ENCODE measurements at regions not wholly inside any gene's neighbourhood (a gene's known extent, or its start where the extent isn't known, plus 50 kb on each side); places are given as distances from the start of the nearest gene placed in this dataset.

DNA sequence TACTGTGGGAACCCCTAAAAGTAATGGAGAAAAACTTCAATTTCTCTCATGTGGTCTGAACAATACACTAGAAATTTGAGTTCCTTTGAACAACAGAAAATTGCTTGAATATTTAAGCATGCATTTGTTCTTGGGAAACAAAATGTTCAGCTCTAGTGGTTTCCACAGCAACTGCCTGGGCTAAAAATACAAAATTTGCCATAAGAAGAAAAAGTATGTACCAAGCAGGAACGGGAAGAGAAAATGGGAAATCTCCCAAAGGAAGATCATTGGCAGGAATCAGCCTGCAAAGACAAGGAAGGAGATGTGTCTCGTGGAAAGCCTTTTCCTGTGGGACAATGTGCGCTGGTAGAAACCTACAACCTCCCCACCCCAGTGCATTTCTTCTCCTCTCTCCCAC is 119.0 kb upstream of the DPT start:
- no peak for DNase-seq
- intact Hi-C loops (cut with DNase I; ENCODE audit: low total_unique reads) = no loop called here
- no peaks in the 10 kb centered on the region for H3K36me3 ChIP-seq (ENCODE audit: low read depth, missing control alignments)
- no peaks in the 10 kb centered on the region for H3K27me3 ChIP-seq
- 47 to 49% methylated on average over 3 of the region's 3 CpGs for WGBS, 2 donors
- TF ChIP-seq POLR2A (IDR thresholded peaks at IDR 0.05) = no peak
- TF ChIP-seq, protein P1, sequence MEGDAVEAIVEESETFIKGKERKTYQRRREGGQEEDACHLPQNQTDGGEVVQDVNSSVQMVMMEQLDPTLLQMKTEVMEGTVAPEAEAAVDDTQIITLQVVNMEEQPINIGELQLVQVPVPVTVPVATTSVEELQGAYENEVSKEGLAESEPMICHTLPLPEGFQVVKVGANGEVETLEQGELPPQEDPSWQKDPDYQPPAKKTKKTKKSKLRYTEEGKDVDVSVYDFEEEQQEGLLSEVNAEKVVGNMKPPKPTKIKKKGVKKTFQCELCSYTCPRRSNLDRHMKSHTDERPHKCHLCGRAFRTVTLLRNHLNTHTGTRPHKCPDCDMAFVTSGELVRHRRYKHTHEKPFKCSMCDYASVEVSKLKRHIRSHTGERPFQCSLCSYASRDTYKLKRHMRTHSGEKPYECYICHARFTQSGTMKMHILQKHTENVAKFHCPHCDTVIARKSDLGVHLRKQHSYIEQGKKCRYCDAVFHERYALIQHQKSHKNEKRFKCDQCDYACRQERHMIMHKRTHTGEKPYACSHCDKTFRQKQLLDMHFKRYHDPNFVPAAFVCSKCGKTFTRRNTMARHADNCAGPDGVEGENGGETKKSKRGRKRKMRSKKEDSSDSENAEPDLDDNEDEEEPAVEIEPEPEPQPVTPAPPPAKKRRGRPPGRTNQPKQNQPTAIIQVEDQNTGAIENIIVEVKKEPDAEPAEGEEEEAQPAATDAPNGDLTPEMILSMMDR (IDR thresholded peaks at IDR 0.05) = no peak
- no peak overlapping the region for H3K4me3 ChIP-seq
- H3K4me1 ChIP-seq = no peaks in the 10 kb centered on the region
- H3K27ac ChIP-seq = no peak overlapping the region
- no peaks in the 10 kb centered on the region for H3K9me3 ChIP-seq

DNA sequence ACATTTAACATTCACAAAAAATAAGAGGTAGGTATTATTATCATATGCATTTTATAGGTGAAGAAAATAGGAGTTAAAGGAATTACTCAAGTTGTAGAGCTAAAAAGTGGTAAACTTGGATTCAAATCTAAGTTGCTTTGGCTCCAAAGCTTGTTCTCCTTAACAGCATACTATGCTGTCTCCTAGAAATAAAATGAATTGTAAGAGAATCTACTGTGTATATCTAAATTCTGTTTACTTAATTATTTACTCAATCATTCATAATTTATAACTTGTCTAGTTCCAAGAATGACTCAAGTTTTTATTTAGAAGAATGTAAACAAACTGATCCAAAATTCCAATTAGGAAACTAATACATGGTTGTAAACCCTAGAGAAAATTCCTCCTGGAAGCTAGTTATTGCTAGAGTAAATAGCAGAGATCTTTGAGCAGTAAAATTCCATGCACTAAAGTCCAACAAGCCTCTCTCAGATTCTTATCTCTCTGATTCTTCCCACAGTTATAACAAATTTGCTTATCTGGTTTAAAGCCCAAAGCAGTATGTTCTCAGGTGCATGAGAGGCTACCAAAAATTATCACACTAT is 132.5 kb upstream of the DPT start:
- TF ChIP-seq POLR2A (IDR thresholded peaks at IDR 0.05) = no peak
- TF ChIP-seq, protein P1 (IDR thresholded peaks at IDR 0.05) = no peak
- intact Hi-C loops (cut with DNase I; ENCODE audit: low total_unique reads) = no loop called here
- no peaks in the 10 kb centered on the region for H3K4me1 ChIP-seq
- H3K4me3 ChIP-seq = no peak overlapping the region
- DNase-seq = no peak
- H3K27ac ChIP-seq = no peak overlapping the region
- no peaks in the 10 kb centered on the region for H3K27me3 ChIP-seq
- H3K36me3 ChIP-seq (ENCODE audit: low read depth, missing control alignments) = no peaks in the 10 kb centered on the region
- no peaks in the 10 kb centered on the region for H3K9me3 ChIP-seq

DNA sequence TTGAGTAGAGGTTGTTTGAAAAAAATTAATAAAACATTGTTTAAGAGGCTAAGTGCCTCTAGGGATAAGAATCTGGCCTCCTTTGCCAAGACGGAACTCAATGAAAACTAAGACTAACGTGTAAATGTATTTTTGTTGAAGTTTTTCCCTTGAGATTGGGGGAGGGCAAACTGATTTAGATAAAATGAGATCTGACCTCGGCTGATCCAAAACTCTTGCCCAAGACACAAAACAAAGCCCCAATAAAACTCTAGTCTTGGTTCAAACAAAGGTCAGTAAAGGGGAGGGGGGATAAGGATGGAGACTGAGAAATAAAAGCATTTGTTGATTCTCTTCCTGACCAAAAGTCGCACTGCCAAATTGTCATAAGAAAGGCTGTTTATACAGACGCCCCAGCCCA is 134.8 kb upstream of the DPT start:
- Histone ChIP-seq H3K27ac (no peak overlapping the region), H3K9me3 (no peaks in the 10 kb centered on the region), H3K4me3 (no peak overlapping the region), H3K27me3 (no peaks in the 10 kb centered on the region), H3K4me1 (no peaks in the 10 kb centered on the region), H3K36me3 (ENCODE audit: low read depth, missing control alignments) (no peaks in the 10 kb centered on the region)
- intact Hi-C loops (cut with DNase I; ENCODE audit: low total_unique reads) = no loop called here
- 35 to 50% methylated on average over 5 of the region's 5 CpGs for WGBS, 2 donors
- no peak for TF ChIP-seq POLR2A (IDR thresholded peaks at IDR 0.05)
- TF ChIP-seq, protein P1 (IDR thresholded peaks at IDR 0.05) = no peak
- DNase-seq = no peak

GRCh38 chr1:168864266-168864665 is 135.3 kb upstream of the DPT start:
- H3K4me1 ChIP-seq = no peaks in the 10 kb centered on the region
- intact Hi-C loops (cut with DNase I; ENCODE audit: low total_unique reads) = no loop called here
- no peak overlapping the region for H3K4me3 ChIP-seq
- H3K36me3 ChIP-seq (ENCODE audit: low read depth, missing control alignments) = no peaks in the 10 kb centered on the region
- H3K27ac ChIP-seq = no peak overlapping the region
- H3K9me3 ChIP-seq = no peaks in the 10 kb centered on the region
- H3K27me3 ChIP-seq = no peaks in the 10 kb centered on the region
- TF ChIP-seq POLR2A (IDR thresholded peaks at IDR 0.05) = no peak
- TF ChIP-seq, protein P1 (IDR thresholded peaks at IDR 0.05) = no peak
- DNase-seq = no peak

DNA sequence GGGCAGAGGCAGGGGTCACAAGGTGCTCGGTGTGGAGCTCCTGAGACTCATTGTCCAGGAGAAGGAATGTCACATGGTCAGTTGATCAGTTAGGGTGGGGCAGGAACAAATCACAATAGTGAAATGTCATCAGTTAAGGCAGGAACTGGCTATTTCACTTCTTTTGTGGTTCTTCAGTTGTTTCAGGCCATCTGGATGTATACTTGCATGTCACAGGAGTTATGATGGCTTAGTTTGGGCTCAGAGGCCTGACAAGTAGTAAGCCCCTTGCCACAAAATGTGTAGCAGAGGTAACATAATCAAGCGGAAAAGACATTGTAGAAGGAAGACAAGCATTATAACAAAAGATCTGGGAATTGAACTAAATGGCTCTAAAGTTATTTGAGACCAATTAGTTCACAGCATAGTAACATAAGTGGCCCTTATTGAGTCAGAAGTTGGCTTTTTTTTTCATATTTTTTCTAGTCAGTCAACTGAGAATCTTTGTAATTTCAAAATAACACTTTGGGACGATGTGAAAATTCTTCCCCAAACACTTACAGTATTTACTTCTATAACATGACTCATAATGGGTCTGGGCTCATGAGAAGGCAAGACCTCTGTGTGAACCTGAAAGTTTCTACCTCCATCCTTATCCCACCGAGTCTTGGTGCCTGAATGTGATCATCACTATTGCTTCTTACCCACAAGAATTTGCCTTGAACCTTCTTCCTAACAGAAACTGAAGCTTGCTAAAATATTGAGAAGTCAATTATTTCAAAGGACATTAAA is 137.0 kb upstream of the DPT start:
- no peak overlapping the region for H3K4me3 ChIP-seq
- no peak for DNase-seq
- no peaks in the 10 kb centered on the region for H3K27me3 ChIP-seq
- no peaks in the 10 kb centered on the region for H3K4me1 ChIP-seq
- WGBS, 2 donors = 65 to 93% methylated on average over 4 of the region's 4 CpGs
- H3K27ac ChIP-seq = no peak overlapping the region
- no peaks in the 10 kb centered on the region for H3K9me3 ChIP-seq
- H3K36me3 ChIP-seq (ENCODE audit: low read depth, missing control alignments) = no peaks in the 10 kb centered on the region
- intact Hi-C loops (cut with DNase I; ENCODE audit: low total_unique reads) = no loop called here
- TF ChIP-seq, protein P1 (IDR thresholded peaks at IDR 0.05) = no peak
- no peak for TF ChIP-seq POLR2A (IDR thresholded peaks at IDR 0.05)

Data from testis (tissue), 2 donors.